SHP77 (cell line): ENCODE measurements at regions not wholly inside any gene's neighbourhood (a gene's known extent, or its start where the extent isn't known, plus 50 kb on each side); places are given as distances from the start of the nearest gene placed in this dataset.

ENCODE experiments used
- DNase-seq, 2 experiments: peaks; one replicate each; lab custom pipeline; 2025; lab: John Stamatoyannopoulos, UW

- DNase-seq, result no peak
Measured at GRCh38 chr17:34874478-34874877, 86.8 kb downstream of the CCT6B start.

DNA sequence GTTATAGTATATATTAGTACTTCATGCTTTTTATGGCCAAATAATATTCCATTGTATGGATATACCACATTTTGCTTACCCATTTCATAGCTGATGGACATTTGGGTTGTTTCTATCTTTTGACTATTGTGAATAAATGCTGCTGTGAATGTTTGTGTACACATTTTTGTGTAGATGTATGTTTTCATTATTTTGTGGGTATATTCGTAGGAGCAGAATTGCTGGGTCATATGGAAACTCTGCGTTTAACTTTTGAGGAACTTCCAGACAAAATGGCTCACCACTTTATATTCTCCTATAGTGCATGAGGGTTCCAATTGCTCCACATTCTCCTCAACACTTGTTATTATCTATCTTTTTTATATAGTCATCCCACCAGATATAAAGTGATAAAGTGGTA is 88.6 kb downstream of the CCT6B start:
- DNase-seq, result no peak

GRCh38 chr17:34869641-34870040 is 91.6 kb downstream of the CCT6B start:
- no peak for DNase-seq

DNA sequence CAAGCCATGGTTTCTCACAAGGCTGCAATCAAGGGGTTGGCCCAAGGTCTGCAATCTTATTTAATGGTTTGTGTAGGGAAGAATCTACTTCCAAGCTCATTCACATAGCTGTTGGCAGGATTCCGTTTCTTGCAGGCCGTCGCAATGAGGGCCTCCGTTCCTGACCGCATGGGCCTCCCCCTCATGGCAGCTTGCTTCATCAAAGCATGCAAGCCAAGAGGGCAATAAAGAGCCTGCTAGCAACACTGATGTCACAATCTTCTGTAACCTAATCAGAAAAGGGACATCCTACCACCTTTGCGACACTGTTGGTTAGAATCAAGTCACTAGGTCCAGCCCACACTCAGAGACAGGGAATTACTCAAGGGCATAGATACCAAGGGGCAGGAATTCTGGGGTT is 95.5 kb downstream of the CCT6B start:
- DNase-seq, result no peak

- no peak for DNase-seq
Measured at GRCh38 chr17:34862384-34862783, 98.9 kb downstream of the CCT6B start.

DNA sequence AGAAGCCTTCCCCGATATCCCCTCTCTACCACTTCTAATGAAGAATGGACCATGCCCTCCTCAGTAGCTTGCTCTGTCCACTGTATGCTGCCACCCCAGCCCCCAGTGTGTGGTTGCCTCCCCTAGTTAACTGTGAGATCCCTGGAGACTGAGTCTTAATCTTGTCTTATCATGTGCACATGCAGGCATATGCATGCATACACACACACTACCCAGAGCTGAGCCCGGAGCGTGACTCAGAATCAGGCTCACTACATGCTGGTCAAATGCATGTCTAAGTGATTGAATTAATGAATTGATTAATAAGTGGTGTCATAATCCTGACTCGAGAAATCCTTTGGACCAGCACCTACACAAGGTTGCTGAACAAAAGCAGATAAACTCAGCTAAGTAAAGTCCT is 99.4 kb downstream of the CCT6B start:
- no peak for DNase-seq

GRCh38 chr17:34859652-34860051 is 101.6 kb downstream of the CCT6B start:
- DNase-seq, result no peak

GRCh38 chr17:34858591-34859565 is 102.4 kb downstream of the CCT6B start:
- DNase-seq, result no peak

DNA sequence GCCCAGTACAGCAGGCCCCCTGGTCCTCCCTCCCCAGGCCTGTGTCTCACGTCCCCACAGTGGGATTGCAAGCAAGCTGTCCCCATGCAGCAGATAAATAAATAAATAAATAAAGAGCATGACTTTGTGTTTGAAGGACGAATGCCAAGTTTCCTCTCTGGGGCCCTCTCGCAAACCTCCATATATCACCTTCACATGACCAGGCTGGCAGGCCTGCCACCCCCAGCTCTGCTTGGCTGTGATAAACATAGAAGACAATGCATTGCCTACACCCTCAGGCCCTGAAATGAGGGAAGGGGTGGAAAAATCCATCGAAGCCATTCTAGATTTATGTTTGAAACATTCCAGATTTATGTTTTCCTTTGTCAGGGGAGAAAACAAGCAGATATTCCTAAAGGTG is 107.3 kb downstream of the CCT6B start:
- no peak for DNase-seq

DNA sequence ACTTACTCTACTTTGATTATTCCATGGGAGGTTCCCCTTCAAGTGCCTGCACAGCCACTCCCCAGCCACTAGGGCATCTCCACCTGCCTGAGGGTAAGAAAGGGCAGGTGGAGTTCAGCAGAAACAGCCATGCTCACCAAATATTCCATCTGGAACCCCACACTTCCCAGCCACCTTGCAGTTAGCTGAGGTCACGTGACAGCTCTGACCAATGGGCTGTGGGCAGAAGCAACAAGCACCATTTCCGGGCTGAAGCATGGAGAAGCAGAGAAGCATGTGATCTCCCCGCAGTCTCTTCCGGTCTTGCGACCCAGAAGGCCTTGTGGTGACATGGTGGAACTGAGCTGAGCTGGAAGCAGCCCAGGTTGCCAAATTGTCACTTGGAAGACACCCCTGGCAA is 108.6 kb downstream of the CCT6B start:
- no peak for DNase-seq

DNA sequence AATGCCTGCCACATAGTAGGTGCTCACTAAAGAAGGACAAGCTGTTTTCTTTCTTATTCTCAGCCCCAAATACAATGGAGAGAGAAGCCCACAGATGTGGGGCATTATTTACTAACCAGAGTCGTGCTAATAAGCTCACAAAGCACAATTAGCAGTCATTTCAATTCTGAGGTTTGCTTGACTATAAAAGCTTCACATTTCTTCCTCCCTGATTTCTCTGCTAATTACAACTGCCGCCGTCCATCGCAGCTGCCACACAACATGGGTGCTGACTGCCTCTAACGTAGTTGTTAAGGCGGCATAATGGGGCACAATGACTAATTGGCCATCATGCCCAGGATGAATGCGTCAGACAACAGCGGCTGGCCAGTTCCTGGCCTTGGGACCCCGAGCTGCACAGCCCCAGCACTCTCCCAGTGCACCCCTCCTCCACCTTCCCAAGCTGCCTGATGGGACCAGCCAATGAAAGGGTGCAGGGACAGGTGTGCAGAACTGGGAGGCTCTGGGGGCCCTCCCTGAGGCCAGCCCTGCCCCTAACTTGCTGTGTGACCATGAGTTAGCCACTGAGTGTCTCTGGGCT is 109.2 kb downstream of the CCT6B start:
- no peak for DNase-seq

GRCh38 chr17:34850964-34851363 is 110.3 kb downstream of the CCT6B start:
- no peak for DNase-seq

DNA sequence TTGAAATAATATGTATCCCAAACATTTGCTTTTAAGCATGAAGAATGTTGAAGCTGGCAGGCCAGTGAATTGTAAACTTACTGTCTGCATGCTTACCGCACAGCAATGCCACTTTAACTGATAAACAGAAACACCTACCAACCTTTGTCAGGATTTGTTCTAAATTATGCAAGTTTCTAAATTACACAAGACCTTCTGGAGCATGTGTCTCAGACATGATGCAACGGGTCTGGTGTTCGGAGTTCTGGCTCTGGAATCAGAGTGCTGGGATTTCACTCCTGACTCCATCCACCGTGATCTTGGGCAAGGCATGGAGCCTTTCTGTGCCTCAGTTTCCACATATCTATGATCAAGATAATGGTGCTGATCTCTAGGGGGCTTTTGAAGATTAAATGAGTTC is 111.2 kb downstream of the CCT6B start:
- no peak for DNase-seq

DNA sequence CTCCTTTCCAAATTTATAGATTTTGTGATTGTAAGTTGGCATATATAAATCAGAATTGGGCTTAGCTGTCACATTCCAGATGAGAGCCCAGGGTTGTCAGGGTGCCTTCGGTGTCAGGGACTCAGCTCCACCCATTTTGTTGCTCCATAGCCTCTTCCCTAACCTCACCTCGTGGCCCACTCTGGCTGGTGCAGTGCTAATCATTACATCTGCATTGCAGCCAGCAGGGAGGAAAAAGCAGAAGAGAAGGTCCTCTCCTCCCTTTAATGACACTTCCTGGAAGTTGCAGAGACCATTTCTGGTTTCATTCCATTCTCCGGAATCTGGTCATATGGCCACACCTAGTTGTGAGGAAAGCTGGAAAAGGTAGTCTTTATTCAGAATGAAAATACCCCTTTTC is 113.3 kb downstream of the CCT6B start:
- DNase-seq, result no peak

DNA sequence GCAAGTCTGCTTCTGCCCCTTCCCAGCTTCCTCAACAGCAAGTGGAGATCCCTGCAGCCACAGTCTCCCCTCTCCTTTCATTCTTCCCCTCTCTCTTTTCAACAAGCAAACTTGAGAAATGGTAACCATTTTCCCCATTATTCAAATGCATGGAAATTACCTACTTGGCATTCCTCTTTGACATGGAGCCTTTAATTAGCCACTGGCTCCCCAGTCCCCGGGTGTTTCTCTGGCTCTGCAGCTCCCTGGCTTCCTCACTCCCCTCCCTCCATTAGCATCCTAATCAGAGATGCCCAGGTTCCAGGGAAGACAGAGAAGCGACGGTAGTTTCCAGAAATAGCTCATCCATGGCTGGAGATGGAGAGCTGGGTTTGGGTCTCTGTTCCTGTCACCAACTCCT is 116.0 kb downstream of the CCT6B start:
- no peak for DNase-seq

GRCh38 chr17:34843682-34844081 is 117.6 kb downstream of the CCT6B start:
- no peak for DNase-seq

- DNase-seq, result no peak
Measured at GRCh38 chr17:34842235-34842634, 119.0 kb downstream of the CCT6B start.

GRCh38 chr17:34841467-34841866 is 119.8 kb downstream of the CCT6B start:
- no peak for DNase-seq

GRCh38 chr17:34840750-34841149 is 120.5 kb downstream of the CCT6B start:
- no peak for DNase-seq

DNA sequence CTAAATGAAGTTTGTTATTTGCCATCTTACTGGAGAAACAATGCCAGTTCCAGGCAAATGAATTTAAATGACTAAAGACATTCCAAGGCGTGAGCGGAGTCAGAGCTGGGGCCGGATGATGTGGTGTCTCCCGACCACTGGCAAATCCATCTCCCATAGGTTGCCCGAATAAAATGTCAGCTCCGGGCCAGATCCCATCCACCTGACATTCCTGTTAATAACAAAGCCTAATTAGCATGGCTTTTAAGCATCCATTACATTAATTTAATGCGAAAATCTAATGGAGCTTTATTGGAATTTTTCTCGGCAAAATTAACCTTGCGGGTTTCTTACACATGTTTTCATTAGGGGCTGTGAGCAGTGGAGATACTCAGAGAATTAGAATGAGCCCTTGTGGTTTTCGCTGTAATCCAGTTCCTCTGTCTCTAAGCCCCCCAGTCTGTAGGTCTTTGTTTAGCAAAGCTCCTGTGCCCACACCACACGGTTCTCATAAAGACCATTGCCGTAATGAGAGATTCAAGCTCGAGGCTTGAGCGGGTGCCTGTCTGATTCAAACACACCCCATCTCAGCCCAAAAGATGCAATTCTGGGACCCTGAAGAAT is 123.3 kb downstream of the CCT6B start:
- no peak for DNase-seq

GRCh38 chr17:34832376-34832775 is 128.9 kb downstream of the CCT6B start:
- no peak for DNase-seq

GRCh38 chr17:34827008-34827407 is 134.3 kb downstream of the CCT6B start:
- DNase-seq, result no peak

DNA sequence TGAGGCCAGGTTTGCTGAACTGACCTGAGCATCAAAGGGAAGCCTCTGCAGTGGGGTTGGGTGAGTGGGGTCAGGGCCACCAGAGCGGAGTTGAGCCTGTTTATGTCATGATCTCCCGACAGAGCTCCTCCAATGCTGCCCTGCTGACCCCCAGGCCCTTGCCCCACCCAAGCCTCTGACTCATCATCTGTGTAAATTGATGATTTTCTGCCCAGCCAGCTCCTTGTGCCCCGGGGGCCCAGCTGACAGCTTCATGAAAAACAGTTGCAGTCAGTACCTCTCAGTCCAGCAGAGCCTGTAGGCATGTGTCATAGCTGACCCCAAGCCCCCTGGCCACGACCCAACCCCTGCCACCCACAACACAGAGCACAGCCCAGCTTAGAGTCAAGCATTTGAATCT is 134.9 kb downstream of the CCT6B start:
- DNase-seq, result no peak
